GM19452 (cell line): ENCODE measurements at regions not wholly inside any gene's neighbourhood (a gene's known extent, or its start where the extent isn't known, plus 50 kb on each side); places are given as distances from the start of the nearest gene placed in this dataset.
"Not testable (repeated sequence)": the region's sequence is repeated elsewhere in the genome, so short reads cannot be mapped to it uniquely, and the experiment has no call there.

Source experiments
- ATAC-seq: cut with Tn5 transposase; IDR thresholded peaks from one replicate; pipeline ENCODE4 v1.9.1; 2021; ENCODE audit not compliant: unreplicated experiment

DNA sequence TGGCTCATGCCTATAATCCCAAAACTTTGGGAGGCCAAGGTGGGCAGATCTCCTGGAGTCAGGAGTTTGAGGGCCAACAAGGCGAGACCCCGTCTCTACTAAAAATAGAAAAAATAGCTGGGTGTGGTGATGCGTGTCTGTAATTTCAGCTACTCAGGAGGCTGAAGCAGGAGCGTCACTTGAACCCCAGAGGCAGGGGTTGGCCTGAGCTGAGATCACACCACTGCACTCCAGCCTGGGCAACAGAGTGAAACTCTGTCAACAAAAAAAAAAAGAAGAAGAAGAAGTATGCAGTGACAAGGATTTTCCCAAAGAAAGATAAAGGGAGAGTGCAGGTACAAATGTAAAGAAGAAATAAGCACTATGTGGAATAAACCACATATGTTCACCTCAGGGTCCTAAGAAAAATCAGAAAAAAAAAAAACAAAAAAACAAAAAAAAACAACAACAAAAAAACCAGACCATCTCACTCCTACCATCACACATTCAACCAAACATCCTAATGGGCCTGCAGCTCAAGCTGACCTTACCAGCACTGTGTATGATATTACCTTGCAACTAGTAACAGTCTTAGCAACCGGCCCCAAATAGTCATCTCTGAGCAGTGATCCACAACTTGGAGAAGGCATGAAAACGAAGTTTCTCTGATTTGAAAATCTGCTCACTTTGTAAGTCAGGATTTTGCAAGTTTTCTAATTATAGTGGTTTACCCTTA is 296.7 kb upstream of the PROK2 start:
- ATAC-seq: no peak

- no peak for ATAC-seq
These were observed 295.9 kb upstream of the PROK2 start for GRCh38 chr3:72080800-72081199.

GRCh38 chr3:72080095-72080494 is 295.1 kb upstream of the PROK2 start:
- no peak for ATAC-seq

DNA sequence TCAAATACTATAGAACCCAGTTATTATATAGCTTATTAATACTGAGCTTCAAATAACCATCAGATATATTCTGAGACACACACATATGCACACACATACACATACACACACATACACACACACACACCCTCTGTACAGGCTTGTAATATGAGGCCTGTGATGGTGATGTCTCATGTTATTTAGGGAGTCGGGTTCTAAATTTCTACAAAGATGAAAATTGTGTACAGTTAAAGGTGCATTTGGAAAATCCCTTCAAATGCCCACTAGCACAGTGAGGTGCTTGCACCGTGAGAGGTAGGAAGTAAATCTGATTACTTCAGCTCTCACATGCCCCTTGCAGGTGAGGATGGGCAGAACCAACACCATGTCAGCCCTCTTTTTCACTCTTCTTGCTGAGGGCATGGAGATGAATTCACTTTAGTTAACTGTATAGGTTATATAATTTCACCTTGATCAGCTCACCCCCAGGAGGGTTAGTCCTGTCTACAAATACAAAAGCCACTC is 294.5 kb upstream of the PROK2 start:
- no peak for ATAC-seq

DNA sequence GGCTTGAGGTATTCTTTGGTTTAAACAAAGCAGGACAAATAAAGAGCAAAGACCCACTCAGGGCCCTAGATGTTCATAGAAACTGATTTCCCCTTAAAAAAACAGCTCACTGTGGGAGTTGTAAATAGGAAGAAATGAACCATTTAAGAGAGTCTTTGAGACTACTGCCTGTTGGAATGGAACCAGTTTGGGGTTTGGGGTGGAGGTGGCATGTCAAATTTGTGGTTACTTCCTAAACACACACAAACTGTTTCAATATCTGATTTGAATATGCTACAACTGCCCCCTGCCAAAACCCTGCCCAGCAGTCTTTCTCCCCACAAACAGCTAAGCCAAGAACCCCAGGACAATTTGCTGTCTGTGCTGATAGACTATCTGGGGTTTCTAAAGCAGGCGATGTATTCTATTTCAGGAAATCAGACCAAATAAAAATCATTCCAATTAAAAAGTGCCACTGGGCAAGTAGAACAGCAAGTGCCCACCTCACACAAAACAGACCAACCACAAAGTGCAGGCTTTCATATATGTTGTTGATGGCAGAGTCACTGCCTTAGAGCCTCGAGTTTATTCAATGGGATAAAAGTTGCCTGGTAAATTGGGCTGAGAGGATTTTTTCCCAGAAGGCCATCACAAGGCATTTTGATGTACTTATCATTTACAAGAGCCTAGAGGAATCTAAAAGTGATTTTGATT is 293.9 kb upstream of the PROK2 start:
- ATAC-seq: peak; percentile 27

DNA sequence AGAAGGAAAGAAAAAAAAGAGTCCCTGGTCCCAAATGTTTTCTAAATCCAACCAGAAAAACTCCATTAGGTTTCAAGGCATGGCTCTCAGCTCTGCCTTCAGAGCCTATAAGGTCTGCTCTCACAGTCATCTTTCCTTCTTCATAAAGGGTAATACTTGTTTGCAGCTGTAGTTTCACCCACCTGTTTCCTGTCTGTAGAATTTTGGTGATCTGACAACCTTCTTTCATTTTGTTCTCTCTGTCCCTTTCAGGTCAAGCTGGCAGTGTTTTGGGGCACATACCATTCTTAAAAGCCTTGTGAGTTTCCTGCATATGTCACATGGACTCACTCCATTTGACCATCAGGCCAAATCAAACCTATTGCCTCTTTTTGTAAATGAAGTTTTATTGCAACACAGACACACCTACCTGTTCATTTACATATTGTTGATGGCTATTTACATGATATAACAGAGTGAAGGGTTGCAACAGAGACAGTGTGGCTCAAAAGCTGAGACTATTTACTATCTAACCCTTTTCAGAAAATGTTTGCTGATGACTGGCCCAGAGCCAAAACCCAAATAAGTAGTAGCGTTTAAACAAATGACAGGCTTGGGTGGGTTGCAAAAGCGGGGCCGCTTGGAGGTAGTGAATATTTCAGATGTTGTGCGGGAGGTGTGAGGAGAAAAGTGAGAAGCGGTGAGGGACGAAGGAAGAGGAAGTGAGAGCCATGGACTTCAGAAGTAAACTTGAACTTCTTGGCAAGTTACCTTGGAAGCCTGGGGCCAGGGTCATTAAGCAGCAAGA is 292.7 kb upstream of the PROK2 start:
- peak; percentile 24 for ATAC-seq

- not testable (repeated sequence) for ATAC-seq
These were observed 290.9 kb upstream of the PROK2 start for GRCh38 chr3:72075848-72076247.

- ATAC-seq: no peak
These were observed 286.7 kb upstream of the PROK2 start for GRCh38 chr3:72071624-72072023.

- no peak for ATAC-seq
These were observed 285.1 kb upstream of the PROK2 start for GRCh38 chr3:72070005-72070404.

DNA sequence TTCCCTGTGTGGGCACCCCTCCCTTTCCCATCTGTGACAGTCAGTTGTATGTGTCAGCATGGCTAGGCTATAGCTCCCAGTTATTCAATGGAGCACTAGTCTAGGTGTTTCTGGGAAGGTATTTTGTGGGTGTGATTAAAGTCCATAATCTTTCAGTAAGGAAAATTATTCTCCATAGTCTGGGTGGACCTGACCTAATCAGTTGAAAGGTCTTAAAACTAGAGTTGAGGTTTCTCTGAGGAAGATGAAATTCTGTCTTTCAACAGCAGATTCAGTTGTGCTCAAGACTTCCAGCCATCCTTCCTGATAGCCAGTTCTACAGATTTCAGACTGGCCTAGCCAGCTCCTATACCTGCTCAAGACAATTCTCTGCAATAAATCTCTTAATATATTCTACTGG is 284.6 kb upstream of the PROK2 start:
- no peak for ATAC-seq

- no peak for ATAC-seq
These were observed 283.7 kb upstream of the PROK2 start for GRCh38 chr3:72068621-72069020.

GRCh38 chr3:72067721-72068120 is 282.8 kb upstream of the PROK2 start:
- ATAC-seq: no peak

DNA sequence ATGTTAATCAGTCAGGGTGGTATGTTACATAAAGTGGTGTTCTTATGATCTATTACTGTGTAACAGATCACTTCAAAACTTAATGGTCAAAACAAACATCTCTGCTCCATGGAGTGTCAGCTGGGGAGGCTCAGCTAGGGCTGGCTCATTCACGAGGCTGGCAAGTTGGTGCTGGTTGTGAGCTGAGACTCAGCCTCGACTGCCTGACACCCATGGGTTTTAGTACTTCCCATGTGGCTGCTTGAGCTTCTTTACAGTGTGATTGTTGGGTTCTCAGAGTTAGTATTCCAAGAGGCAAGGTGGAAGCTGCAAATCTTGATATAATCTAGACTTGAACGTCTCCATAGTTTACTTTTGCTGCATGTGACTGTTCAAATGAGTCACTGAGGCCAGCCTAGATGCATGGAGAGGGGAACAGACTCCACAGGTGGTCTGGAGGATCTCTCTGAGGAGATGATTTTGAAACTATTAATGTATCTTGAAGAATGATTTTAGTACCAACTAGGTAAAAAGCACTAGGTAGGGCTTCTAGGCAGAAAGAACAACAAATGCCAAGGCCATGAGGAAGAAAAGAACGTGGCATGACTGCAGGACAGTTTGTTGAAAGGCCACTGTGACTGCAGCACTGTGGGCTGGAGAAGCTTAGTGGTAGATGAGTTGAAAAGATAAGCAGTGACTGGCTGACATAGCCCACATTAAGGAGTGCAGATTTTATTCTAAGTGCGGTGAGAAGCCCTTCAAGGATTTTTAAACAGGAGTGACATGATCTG is 281.1 kb upstream of the PROK2 start:
- no peak for ATAC-seq

- ATAC-seq: no peak
These were observed 280.3 kb upstream of the PROK2 start for GRCh38 chr3:72065236-72065635.

GRCh38 chr3:72064727-72065126 is 279.8 kb upstream of the PROK2 start:
- not testable (repeated sequence) for ATAC-seq

DNA sequence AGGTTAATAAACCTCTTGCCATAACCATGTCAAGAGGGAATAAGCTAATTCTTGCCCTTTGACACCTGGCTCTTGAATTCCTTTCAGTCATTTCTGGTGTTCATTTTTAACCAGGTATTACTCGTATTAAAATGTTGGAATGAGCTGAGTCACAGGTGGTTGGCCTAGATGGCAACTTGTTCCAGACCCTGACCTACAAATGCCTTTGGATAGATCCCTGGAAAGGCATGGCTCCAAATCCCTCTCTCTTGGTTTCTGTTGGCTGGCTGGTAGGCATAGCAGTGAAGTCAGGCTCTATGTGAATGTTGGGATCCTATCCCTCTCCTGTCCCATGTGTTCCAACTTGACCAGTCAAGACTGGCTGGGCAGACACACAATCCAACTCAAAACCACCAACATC is 277.1 kb upstream of the PROK2 start:
- ATAC-seq: no peak

GRCh38 chr3:72060447-72061034 is 275.6 kb upstream of the PROK2 start:
- ATAC-seq: no peak

GRCh38 chr3:72058493-72059081 is 273.6 kb upstream of the PROK2 start:
- no peak for ATAC-seq

GRCh38 chr3:72055436-72055835 is 270.5 kb upstream of the PROK2 start:
- ATAC-seq: no peak

DNA sequence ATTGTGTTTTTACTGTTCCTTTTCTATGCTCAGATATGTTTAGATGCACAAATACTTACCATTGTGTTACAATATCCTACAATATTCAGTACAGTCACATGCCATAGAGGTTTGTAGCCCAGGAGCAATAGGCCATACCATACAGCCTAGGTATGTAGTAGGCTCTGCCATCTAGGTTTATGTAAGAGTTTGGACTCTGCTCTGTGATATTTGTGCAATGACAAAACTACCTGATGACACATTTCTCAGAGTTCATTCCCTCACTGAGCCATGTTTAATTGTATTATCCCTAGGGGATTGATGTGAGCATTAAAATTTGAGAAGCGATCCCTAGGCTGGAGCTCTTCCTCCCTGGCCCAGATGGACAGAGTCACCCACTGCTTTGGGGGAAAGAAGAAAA is 270.0 kb upstream of the PROK2 start:
- ATAC-seq: no peak
